Prostate gland (tissue), 2 donors: ENCODE measurements at regions not wholly inside any gene's neighbourhood (a gene's known extent, or its start where the extent isn't known, plus 50 kb on each side); places are given as distances from the start of the nearest gene placed in this dataset.

Experiments
- CTCF ChIP-seq, 4 experiments: fragments of 200-600 bp in 2 of 4; fragments of 450-650 bp in 2 of 4; sonication (generic) in 2 of 4; IDR thresholded peaks; 1 replicate in 3 of 4; 2 replicates in 1 of 4; pipeline ENCODE4 v1.5.1; 2016 to 2019; ENCODE audit warnings: antibody characterized with exemption in 4 of 4, mild to moderate bottlenecking in 2 of 4, moderate library complexity in 2 of 4
- POLR2A ChIP-seq: fragments of 450-650 bp; IDR thresholded peaks from one replicate; pipeline ENCODE4 v1.6.1; 2016; ENCODE audit warnings: antibody characterized with exemption, mild to moderate bottlenecking
- POLR2AphosphoS5 ChIP-seq: sonication (generic); formaldehyde crosslinking; IDR thresholded peaks from one replicate; pipeline ENCODE4 v1.6.1; 2017; ENCODE audit warnings: antibody characterized with exemption

DNA sequence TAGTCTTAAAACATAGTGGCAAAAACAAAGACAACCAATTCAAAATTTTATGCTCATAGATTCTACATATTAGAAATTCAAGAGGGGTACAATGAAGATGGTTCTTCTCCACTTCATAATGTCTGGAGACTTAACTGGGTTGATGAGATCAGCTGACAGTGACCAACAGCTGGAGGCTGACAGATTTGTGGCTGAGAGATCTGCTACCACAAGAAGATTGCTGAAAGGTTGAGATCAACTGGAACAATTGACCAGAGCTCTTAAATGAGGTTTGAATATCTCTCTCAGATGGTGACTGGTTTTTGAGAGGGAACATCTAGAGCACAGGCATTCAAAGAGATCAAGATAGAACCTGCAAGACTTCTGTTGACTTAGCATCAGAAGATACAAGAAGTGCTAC is 254.1 kb upstream of the ARPP21 start:
- no peak for TF ChIP-seq CTCF (IDR thresholded peaks at IDR 0.05)
- TF ChIP-seq POLR2A = no peak
- no peak for TF ChIP-seq POLR2AphosphoS5
